ENCODE measurements at regions not wholly inside any gene's neighbourhood (a gene's known extent, or its start where the extent isn't known, plus 50 kb on each side); places are given as distances from the start of the nearest gene placed in this dataset.
"Not testable (repeated sequence)": the region's sequence is repeated elsewhere in the genome, so short reads cannot be mapped to it uniquely, and the experiment has no call there.

GRCh38 chr10:4440260-4440659 lies 385.7 kb upstream of the AKR1E2 start:
- Mint-ChIP-seq H3K27ac (no peak overlapping the region), H3K36me3 (ENCODE audit: low read depth) (no peaks in the 10 kb centered on the region), H3K4me1 (no peaks in the 10 kb centered on the region), H3K4me3 (no peak overlapping the region), H3K27me3 (peaks cover 2% of the 10 kb centered on the region), H3K9me3 (peaks cover 16% of the 10 kb centered on the region)
- no peak for ATAC-seq (replicated peaks)

- H3K36me3 Mint-ChIP-seq (ENCODE audit: low read depth), result no peaks in the 10 kb centered on the region
- no peak overlapping the region for H3K27ac Mint-ChIP-seq
- no peak for ATAC-seq (replicated peaks)
- H3K27me3 Mint-ChIP-seq, result no peaks in the 10 kb centered on the region
- no peak overlapping the region for H3K4me3 Mint-ChIP-seq
- no peaks in the 10 kb centered on the region for H3K4me1 Mint-ChIP-seq
- H3K9me3 Mint-ChIP-seq, result peaks cover 9% of the 10 kb centered on the region
Observed at GRCh38 chr10:4437791-4438190, 388.2 kb upstream of the AKR1E2 start.

- no peak for ATAC-seq (replicated peaks)
- Mint-ChIP-seq H3K9me3 (peaks cover 5% of the 10 kb centered on the region), H3K4me3 (no peak overlapping the region), H3K36me3 (ENCODE audit: low read depth) (no peaks in the 10 kb centered on the region), H3K27me3 (no peaks in the 10 kb centered on the region), H3K4me1 (no peaks in the 10 kb centered on the region), H3K27ac (no peak overlapping the region)
Observed at GRCh38 chr10:4437061-4437460, 388.9 kb upstream of the AKR1E2 start.

DNA sequence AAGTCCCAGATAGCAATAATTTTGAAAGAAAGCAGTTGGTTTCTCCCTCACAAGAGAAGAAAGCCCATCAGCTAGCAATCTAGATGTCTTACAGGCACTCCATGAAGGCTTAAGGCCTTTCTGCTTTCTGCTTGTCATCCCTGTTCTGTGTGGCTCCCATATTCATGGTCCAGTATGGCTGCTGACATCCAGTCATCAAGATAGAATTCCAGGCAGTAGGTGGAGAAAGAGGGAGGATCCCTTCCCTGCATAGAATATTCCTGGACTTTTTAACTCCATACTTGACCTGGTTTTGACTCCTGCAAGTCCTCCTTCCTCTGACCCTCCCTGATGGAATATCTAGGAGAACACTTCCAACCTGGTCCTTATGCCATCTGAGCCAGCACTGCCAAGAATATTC lies 389.9 kb upstream of the AKR1E2 start:
- Mint-ChIP-seq H3K36me3 (ENCODE audit: low read depth) (no peaks in the 10 kb centered on the region), H3K27ac (no peak overlapping the region), H3K4me1 (no peaks in the 10 kb centered on the region), H3K4me3 (no peak overlapping the region), H3K9me3 (peaks cover 1% of the 10 kb centered on the region), H3K27me3 (no peaks in the 10 kb centered on the region)
- no peak for ATAC-seq (replicated peaks)

- ATAC-seq (replicated peaks), result no peak
- Mint-ChIP-seq H3K27ac (no peak overlapping the region), H3K27me3 (no peaks in the 10 kb centered on the region), H3K36me3 (ENCODE audit: low read depth) (no peaks in the 10 kb centered on the region), H3K9me3 (no peaks in the 10 kb centered on the region), H3K4me3 (no peak overlapping the region), H3K4me1 (no peaks in the 10 kb centered on the region)
Observed at GRCh38 chr10:4434516-4435071, 391.4 kb upstream of the AKR1E2 start.

- ATAC-seq (replicated peaks), result no peak
- H3K9me3 Mint-ChIP-seq, result no peaks in the 10 kb centered on the region
- no peaks in the 10 kb centered on the region for H3K27me3 Mint-ChIP-seq
- H3K27ac Mint-ChIP-seq, result no peak overlapping the region
- no peak overlapping the region for H3K4me3 Mint-ChIP-seq
- no peaks in the 10 kb centered on the region for H3K36me3 Mint-ChIP-seq (ENCODE audit: low read depth)
- H3K4me1 Mint-ChIP-seq, result no peaks in the 10 kb centered on the region
Observed at GRCh38 chr10:4434105-4434504, 391.9 kb upstream of the AKR1E2 start.

GRCh38 chr10:4431114-4431863 lies 394.7 kb upstream of the AKR1E2 start:
- H3K27me3 Mint-ChIP-seq, result no peaks in the 10 kb centered on the region
- H3K4me1 Mint-ChIP-seq, result no peaks in the 10 kb centered on the region
- ATAC-seq (replicated peaks), result no peak
- no peaks in the 10 kb centered on the region for H3K36me3 Mint-ChIP-seq (ENCODE audit: low read depth)
- H3K9me3 Mint-ChIP-seq, result no peaks in the 10 kb centered on the region
- H3K4me3 Mint-ChIP-seq, result no peak overlapping the region
- H3K27ac Mint-ChIP-seq, result no peak overlapping the region

GRCh38 chr10:4429571-4429970 lies 396.4 kb upstream of the AKR1E2 start:
- Mint-ChIP-seq H3K9me3 (no peaks in the 10 kb centered on the region), H3K36me3 (ENCODE audit: low read depth) (no peaks in the 10 kb centered on the region), H3K4me1 (no peaks in the 10 kb centered on the region), H3K27ac (no peak overlapping the region), H3K4me3 (no peak overlapping the region), H3K27me3 (no peaks in the 10 kb centered on the region)
- no peak for ATAC-seq (replicated peaks)

DNA sequence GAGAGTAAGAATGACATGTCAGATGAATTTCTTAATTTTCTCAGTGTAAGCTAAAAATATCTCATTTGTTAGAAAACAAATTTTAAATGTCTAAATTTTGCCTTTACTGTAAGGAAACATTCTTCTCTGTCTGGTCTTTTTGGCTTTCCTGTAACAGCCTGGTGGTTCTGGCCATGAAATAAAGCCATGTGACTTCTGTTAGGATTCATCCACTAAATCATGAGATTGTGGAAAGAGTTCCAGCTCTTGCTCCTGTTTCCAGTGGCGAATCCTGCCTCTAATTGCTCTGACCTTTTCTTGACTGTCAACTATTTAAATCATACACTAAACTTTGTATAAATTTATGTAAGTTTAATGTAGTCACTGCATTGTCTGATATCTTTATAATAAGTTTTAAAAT lies 398.5 kb upstream of the AKR1E2 start:
- Mint-ChIP-seq H3K4me1 (no peaks in the 10 kb centered on the region), H3K36me3 (ENCODE audit: low read depth) (no peaks in the 10 kb centered on the region), H3K27ac (no peak overlapping the region), H3K9me3 (no peaks in the 10 kb centered on the region), H3K27me3 (no peaks in the 10 kb centered on the region), H3K4me3 (no peak overlapping the region)
- no peak for ATAC-seq (replicated peaks)

GRCh38 chr10:4426866-4427265 lies 399.1 kb upstream of the AKR1E2 start:
- H3K4me1 Mint-ChIP-seq, result no peaks in the 10 kb centered on the region

GRCh38 chr10:4409319-4409718 lies 416.7 kb upstream of the AKR1E2 start:
- peaks cover 10% of the 10 kb centered on the region for H3K4me1 Mint-ChIP-seq
- ATAC-seq (replicated peaks), result no peak
- no peaks in the 10 kb centered on the region for H3K9me3 Mint-ChIP-seq
- peaks cover 3% of the 10 kb centered on the region for H3K27me3 Mint-ChIP-seq
- no peak overlapping the region for H3K4me3 Mint-ChIP-seq
- H3K27ac Mint-ChIP-seq, result no peak overlapping the region
- H3K36me3 Mint-ChIP-seq (ENCODE audit: low read depth), result no peaks in the 10 kb centered on the region

More at GRCh38 chr10:4426866-4427265, 399.1 kb upstream of the AKR1E2 start:
- no peak for ATAC-seq (replicated peaks)
- H3K9me3 Mint-ChIP-seq, result no peaks in the 10 kb centered on the region
- H3K36me3 Mint-ChIP-seq (ENCODE audit: low read depth), result no peaks in the 10 kb centered on the region
- no peak overlapping the region for H3K4me3 Mint-ChIP-seq
- no peak overlapping the region for H3K27ac Mint-ChIP-seq
- no peaks in the 10 kb centered on the region for H3K27me3 Mint-ChIP-seq

GRCh38 chr10:4407783-4408182 lies 418.2 kb upstream of the AKR1E2 start:
- Mint-ChIP-seq H3K27me3 (peaks cover 3% of the 10 kb centered on the region), H3K27ac (no peak overlapping the region), H3K4me1 (peaks cover 10% of the 10 kb centered on the region), H3K9me3 (no peaks in the 10 kb centered on the region), H3K4me3 (no peak overlapping the region), H3K36me3 (ENCODE audit: low read depth) (no peaks in the 10 kb centered on the region)
- peak; percentile 47 for ATAC-seq (replicated peaks)

- H3K36me3 Mint-ChIP-seq (ENCODE audit: low read depth), result no peaks in the 10 kb centered on the region
- no peaks in the 10 kb centered on the region for H3K9me3 Mint-ChIP-seq
- H3K4me1 Mint-ChIP-seq, result peaks cover 10% of the 10 kb centered on the region
- H3K4me3 Mint-ChIP-seq, result no peak overlapping the region
- no peak for ATAC-seq (replicated peaks)
- H3K27ac Mint-ChIP-seq, result no peak overlapping the region
- H3K27me3 Mint-ChIP-seq, result no peaks in the 10 kb centered on the region
Observed at GRCh38 chr10:4405828-4406227, 420.2 kb upstream of the AKR1E2 start.

DNA sequence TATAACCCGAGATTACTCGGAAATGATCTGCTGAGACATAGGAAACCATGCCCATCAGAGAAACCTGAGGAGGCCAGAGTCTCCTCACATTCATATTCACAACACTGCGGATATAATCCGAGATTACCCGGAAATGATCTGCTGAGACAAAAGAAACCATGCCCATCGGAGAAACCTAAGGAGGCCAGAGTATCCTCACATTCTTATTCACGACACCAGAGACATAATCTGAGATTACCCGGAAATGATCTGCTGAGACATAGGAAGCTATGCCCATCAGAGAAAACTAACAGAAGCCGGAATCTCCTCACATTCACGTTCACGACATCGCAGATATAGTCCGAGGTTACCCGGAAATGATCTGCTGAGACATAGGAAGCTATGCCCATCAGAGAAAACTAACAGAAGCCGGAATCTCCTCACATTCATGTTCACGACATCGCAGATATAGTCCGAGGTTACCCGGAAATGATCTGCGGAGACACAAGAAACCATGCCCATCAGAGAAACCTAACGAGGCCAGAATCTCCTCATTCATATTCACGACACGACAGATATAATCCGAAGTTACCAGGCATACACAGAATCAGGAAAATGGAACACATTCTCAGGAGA lies 422.3 kb upstream of the AKR1E2 start:
- no peaks in the 10 kb centered on the region for H3K36me3 Mint-ChIP-seq (ENCODE audit: low read depth)
- H3K27ac Mint-ChIP-seq, result no peak overlapping the region
- ATAC-seq (replicated peaks), result no peak
- no peaks in the 10 kb centered on the region for H3K27me3 Mint-ChIP-seq
- no peaks in the 10 kb centered on the region for H3K9me3 Mint-ChIP-seq
- H3K4me3 Mint-ChIP-seq, result no peak overlapping the region
- peaks cover 6% of the 10 kb centered on the region for H3K4me1 Mint-ChIP-seq

DNA sequence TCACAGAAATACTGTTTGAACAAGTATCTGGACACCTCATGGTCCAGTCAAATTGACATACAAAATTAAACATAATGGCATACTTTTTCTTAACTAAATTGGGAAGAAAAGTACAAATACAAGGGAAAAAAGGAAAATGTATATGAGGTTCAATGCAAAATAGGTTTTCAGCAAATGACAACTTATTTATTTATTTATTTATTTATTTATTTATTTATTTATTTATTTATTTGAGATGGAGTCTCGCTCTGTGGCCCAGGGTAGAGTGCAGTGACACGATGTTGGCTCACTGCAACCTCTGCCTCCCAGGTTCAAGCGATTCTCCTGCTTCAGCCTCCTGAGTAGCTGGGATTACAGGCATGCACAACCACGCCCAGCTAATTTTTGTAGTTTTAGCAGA lies 424.9 kb upstream of the AKR1E2 start:
- H3K27ac Mint-ChIP-seq; H3K4me3 Mint-ChIP-seq; H3K27me3 Mint-ChIP-seq; ATAC-seq (replicated peaks); H3K9me3 Mint-ChIP-seq; H3K4me1 Mint-ChIP-seq; H3K36me3 Mint-ChIP-seq (ENCODE audit: low read depth): not testable (repeated sequence)

Data from activated T-helper 17 cell treated with anti-CD3 and anti-CD28 coated beads, Interleukin-2, amount 50 U/mL, for 72 hours (primary cell).